ENCODE measurements at regions not wholly inside any gene's neighbourhood (a gene's known extent, or its start where the extent isn't known, plus 50 kb on each side); places are given as distances from the start of the nearest gene placed in this dataset.
"Not testable (repeated sequence)": the region's sequence is repeated elsewhere in the genome, so short reads cannot be mapped to it uniquely, and the experiment has no call there.

GRCh38 chr3:80978216-80978969 lies 783.1 kb downstream of the GBE1 start:
- no peak for DNase-seq (ENCODE audit: low read depth)

- no peak for DNase-seq (ENCODE audit: low read depth)
These were observed 791.2 kb downstream of the GBE1 start for GRCh38 chr3:80970292-80970691.

- DNase-seq (ENCODE audit: low read depth): no peak
These were observed 831.9 kb downstream of the GBE1 start for GRCh38 chr3:80929576-80929975.

GRCh38 chr3:80914854-80915253 lies 846.6 kb downstream of the GBE1 start:
- no peak for DNase-seq (ENCODE audit: low read depth)

- no peak for DNase-seq (ENCODE audit: low read depth)
These were observed 863.2 kb downstream of the GBE1 start for GRCh38 chr3:80898211-80898610.

- not testable (repeated sequence) for DNase-seq (ENCODE audit: low read depth)
These were observed 864.4 kb downstream of the GBE1 start for GRCh38 chr3:80897005-80897404.

- DNase-seq (ENCODE audit: low read depth): no peak
These were observed 870.9 kb downstream of the GBE1 start for GRCh38 chr3:80890571-80890970.

GRCh38 chr3:80889535-80889934 lies 871.9 kb downstream of the GBE1 start:
- DNase-seq (ENCODE audit: low read depth): no peak

GRCh38 chr3:80870476-80871041 lies 890.9 kb downstream of the GBE1 start:
- no peak for DNase-seq (ENCODE audit: low read depth)

GRCh38 chr3:80855482-80855881 lies 906.0 kb downstream of the GBE1 start:
- DNase-seq (ENCODE audit: low read depth): no peak

GRCh38 chr3:80836395-80836794 lies 925.0 kb downstream of the GBE1 start:
- DNase-seq (ENCODE audit: low read depth): no peak

GRCh38 chr3:80807577-80807976 lies 953.9 kb downstream of the GBE1 start:
- DNase-seq (ENCODE audit: low read depth): no peak

- DNase-seq (ENCODE audit: low read depth): no peak
These were observed 954.8 kb downstream of the GBE1 start for GRCh38 chr3:80806673-80807072.

- DNase-seq (ENCODE audit: low read depth): no peak
These were observed 972.5 kb downstream of the GBE1 start for GRCh38 chr3:80788914-80789313.

GRCh38 chr3:80785875-80786274 lies 975.6 kb downstream of the GBE1 start:
- DNase-seq (ENCODE audit: low read depth): no peak

- DNase-seq (ENCODE audit: low read depth): no peak
These were observed 976.0 kb downstream of the GBE1 start for GRCh38 chr3:80785475-80785874.

- DNase-seq (ENCODE audit: low read depth): no peak
These were observed 990.4 kb downstream of the GBE1 start for GRCh38 chr3:80771085-80771484.

GRCh38 chr3:80770106-80771074 lies 991.1 kb downstream of the GBE1 start:
- DNase-seq (ENCODE audit: low read depth): no peak

GRCh38 chr3:80769683-80770082 lies 991.8 kb downstream of the GBE1 start:
- DNase-seq (ENCODE audit: low read depth): no peak

GRCh38 chr3:80767604-80768003 lies 993.8 kb downstream of the GBE1 start:
- no peak for DNase-seq (ENCODE audit: low read depth)

GRCh38 chr3:80754969-80755368 lies 987.2 kb upstream of the ROBO1 start:
- DNase-seq (ENCODE audit: low read depth): no peak

- DNase-seq (ENCODE audit: low read depth): no peak
These were observed 985.2 kb upstream of the ROBO1 start for GRCh38 chr3:80753021-80753420.

GRCh38 chr3:80750637-80751036 lies 982.8 kb upstream of the ROBO1 start:
- DNase-seq (ENCODE audit: low read depth): no peak
